Neural progenitor cell (in vitro differentiated cells): ENCODE measurements at regions not wholly inside any gene's neighbourhood (a gene's known extent, or its start where the extent isn't known, plus 50 kb on each side); places are given as distances from the start of the nearest gene placed in this dataset.

Source experiments
- DNase-seq: peaks from one replicate; pipeline ENCODE4 v3.0.0-alpha.2; 2016; ENCODE audit warnings: low spot score
- H2AFZ ChIP-seq: fragments of 200-600 bp; sonication (generic); replicated peaks from 2 replicates; pipeline ENCODE4 v1.6.1; 2016; ENCODE audit warnings: antibody characterized with exemption
- H3F3A ChIP-seq: fragments of 200-600 bp; sonication (generic); 2 replicates; pipeline ENCODE4 v1.6.1; 2016; ENCODE audit warnings: antibody characterized with exemption, low read depth
- H3K27ac ChIP-seq: fragments of 200-600 bp; sonication (generic); 2 replicates; pipeline ENCODE4 v1.5.1; 2016; ENCODE audit warnings: mild to moderate bottlenecking
- H3K27me3 ChIP-seq: fragments of 200-600 bp; sonication (generic); 2 replicates; pipeline ENCODE4 v1.6.1; 2016; ENCODE audit warnings: mild to moderate bottlenecking, moderate library complexity
- H3K36me3 ChIP-seq: fragments of 200-600 bp; sonication (generic); 2 replicates; pipeline ENCODE4 v1.5.1; 2016
- H3K4me1 ChIP-seq: fragments of 200-600 bp; sonication (generic); 2 replicates; pipeline ENCODE4 v1.6.1; 2016; ENCODE audit warnings: mixed run types
- H3K4me2 ChIP-seq: fragments of 200-600 bp; sonication (generic); 2 replicates; pipeline ENCODE4 v1.6.1; 2016
- H3K4me3 ChIP-seq: fragments of 200-600 bp; sonication (generic); 2 replicates; pipeline ENCODE4 v1.5.1; 2016
- H3K79me2 ChIP-seq: fragments of 200-600 bp; sonication (generic); 2 replicates; pipeline ENCODE4 v1.6.1; 2016; ENCODE audit warnings: low read depth
- H3K9ac ChIP-seq: fragments of 200-600 bp; sonication (generic); 2 replicates; pipeline ENCODE4 v1.6.1; 2016
- H3K9me3 ChIP-seq: fragments of 200-600 bp; sonication (generic); 2 replicates; pipeline ENCODE4 v1.5.1; 2016; ENCODE audit warnings: low read depth
- H4K20me1 ChIP-seq: fragments of 200-600 bp; sonication (generic); 2 replicates; pipeline ENCODE4 v1.6.1; 2016; ENCODE audit warnings: low read depth
- H3K27ac Mint-ChIP-seq: 3 replicates; pipeline ENCODE4 v1.8.0; 2021; ENCODE audit warnings: mixed read lengths
- H3K27me3 Mint-ChIP-seq: 2 replicates; pipeline ENCODE4 v1.8.0; 2022; ENCODE audit warnings: low read depth, mild to moderate bottlenecking, inconsistent platforms, moderate library complexity, mixed read lengths; ENCODE audit not compliant: insufficient read depth
- H3K36me3 Mint-ChIP-seq: 3 replicates; pipeline ENCODE4 v1.8.0; 2021; ENCODE audit warnings: mixed read lengths
- H3K4me1 Mint-ChIP-seq: 3 replicates; pipeline ENCODE4 v1.8.0; 2021; ENCODE audit warnings: mixed read lengths
- H3K4me3 Mint-ChIP-seq: 3 replicates; pipeline ENCODE4 v1.8.0; 2021; ENCODE audit warnings: mild to moderate bottlenecking, moderate library complexity, mixed read lengths
- H3K9me3 Mint-ChIP-seq: 3 replicates; pipeline ENCODE4 v1.8.0; 2020; ENCODE audit warnings: mixed read lengths
- EZH2 ChIP-seq: fragments of 200-600 bp; sonication (generic); IDR thresholded peaks from 2 replicates; pipeline ENCODE4 v1.6.1; 2017; ENCODE audit warnings: antibody characterized with exemption, mild to moderate bottlenecking, moderate library complexity
- EZH2phosphoT487 ChIP-seq: fragments of 200-600 bp; sonication (generic); IDR thresholded peaks from 2 replicates; pipeline ENCODE4 v1.6.1; 2017; ENCODE audit warnings: antibody characterized with exemption
- TF ChIP-seq, protein P1 (sequence below): fragments of 200-600 bp; sonication (generic); IDR thresholded peaks from 2 replicates; pipeline ENCODE4 v1.5.1; 2017; ENCODE audit warnings: antibody characterized with exemption, mild to moderate bottlenecking

DNA sequence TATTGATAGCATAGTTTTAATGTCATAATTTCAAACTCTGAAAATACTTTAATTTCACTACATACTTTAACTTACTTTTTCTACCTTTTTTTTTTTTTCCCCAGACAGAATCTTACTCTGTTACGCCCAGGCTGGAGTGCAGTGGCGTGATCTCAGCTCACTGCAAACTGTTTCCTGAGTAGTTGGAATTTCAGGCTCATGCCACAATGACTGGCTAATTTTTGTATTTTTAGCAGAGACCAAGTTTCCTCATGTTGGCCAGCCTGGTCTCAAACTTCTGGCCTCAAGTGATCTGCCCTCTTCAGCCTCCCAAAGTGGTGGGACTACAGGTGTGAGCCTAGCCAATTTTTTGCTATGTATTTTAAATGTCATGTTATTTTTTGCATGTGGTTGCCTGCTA lies 741.6 kb downstream of the TRAM1L1 start:
- Histone ChIP-seq H3K27me3 (no peaks in the 10 kb centered on the region), H2AFZ (peak overlapping the region; percentile 77), H3F3A (no peaks in the 10 kb centered on the region), H3K4me2 (no peak overlapping the region), H3K9ac (no peak overlapping the region), H4K20me1 (no peaks in the 10 kb centered on the region), H3K4me3 (no peak overlapping the region), H3K27ac (no peak overlapping the region), H3K79me2 (no peaks in the 10 kb centered on the region), H3K9me3 (no peaks in the 10 kb centered on the region), H3K4me1 (no peaks in the 10 kb centered on the region), H3K36me3 (no peaks in the 10 kb centered on the region)
- no peaks in the 10 kb centered on the region for H3K36me3 Mint-ChIP-seq
- no peaks in the 10 kb centered on the region for H3K27me3 Mint-ChIP-seq
- no peak for DNase-seq
- H3K4me3 Mint-ChIP-seq: no peak overlapping the region
- TF ChIP-seq, protein P1, sequence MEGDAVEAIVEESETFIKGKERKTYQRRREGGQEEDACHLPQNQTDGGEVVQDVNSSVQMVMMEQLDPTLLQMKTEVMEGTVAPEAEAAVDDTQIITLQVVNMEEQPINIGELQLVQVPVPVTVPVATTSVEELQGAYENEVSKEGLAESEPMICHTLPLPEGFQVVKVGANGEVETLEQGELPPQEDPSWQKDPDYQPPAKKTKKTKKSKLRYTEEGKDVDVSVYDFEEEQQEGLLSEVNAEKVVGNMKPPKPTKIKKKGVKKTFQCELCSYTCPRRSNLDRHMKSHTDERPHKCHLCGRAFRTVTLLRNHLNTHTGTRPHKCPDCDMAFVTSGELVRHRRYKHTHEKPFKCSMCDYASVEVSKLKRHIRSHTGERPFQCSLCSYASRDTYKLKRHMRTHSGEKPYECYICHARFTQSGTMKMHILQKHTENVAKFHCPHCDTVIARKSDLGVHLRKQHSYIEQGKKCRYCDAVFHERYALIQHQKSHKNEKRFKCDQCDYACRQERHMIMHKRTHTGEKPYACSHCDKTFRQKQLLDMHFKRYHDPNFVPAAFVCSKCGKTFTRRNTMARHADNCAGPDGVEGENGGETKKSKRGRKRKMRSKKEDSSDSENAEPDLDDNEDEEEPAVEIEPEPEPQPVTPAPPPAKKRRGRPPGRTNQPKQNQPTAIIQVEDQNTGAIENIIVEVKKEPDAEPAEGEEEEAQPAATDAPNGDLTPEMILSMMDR: no peak
- TF ChIP-seq EZH2phosphoT487 (no peak), EZH2 (no peak)
- H3K9me3 Mint-ChIP-seq: no peaks in the 10 kb centered on the region
- H3K4me1 Mint-ChIP-seq: no peaks in the 10 kb centered on the region
- no peak overlapping the region for H3K27ac Mint-ChIP-seq

DNA sequence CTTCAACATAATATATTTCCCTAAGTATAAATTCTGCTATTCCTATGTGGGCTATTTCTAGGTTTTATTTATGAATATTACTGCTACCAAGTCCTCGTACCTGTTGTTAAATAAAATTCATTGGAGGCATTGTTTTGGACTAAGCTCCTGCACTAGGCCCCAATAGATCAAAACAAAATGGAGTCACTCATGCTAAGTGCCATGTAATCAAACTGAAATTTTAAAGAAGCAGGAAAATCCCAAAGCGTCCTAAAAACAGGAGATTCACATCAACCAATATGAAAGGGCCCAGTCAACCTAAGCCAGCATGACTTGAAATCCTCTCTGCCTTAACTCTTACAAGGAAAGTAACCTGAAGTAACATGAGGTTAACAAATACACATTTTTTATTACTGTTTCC lies 743.2 kb downstream of the TRAM1L1 start:
- Mint-ChIP-seq H3K9me3 (no peaks in the 10 kb centered on the region), H3K4me3 (no peak overlapping the region), H3K4me1 (no peaks in the 10 kb centered on the region), H3K27ac (no peak overlapping the region), H3K36me3 (no peaks in the 10 kb centered on the region), H3K27me3 (no peaks in the 10 kb centered on the region)
- Histone ChIP-seq H3K9ac (no peak overlapping the region), H4K20me1 (no peaks in the 10 kb centered on the region), H3K27me3 (no peaks in the 10 kb centered on the region), H3K4me1 (no peaks in the 10 kb centered on the region), H3K4me2 (no peak overlapping the region), H3K4me3 (no peak overlapping the region), H3K9me3 (no peaks in the 10 kb centered on the region), H3K27ac (no peak overlapping the region), H3K79me2 (no peaks in the 10 kb centered on the region), H3K36me3 (no peaks in the 10 kb centered on the region), H2AFZ (no peak overlapping the region), H3F3A (no peaks in the 10 kb centered on the region)
- TF ChIP-seq, protein P1: no peak
- no peak for TF ChIP-seq EZH2
- TF ChIP-seq EZH2phosphoT487: no peak
- DNase-seq: no peak

DNA sequence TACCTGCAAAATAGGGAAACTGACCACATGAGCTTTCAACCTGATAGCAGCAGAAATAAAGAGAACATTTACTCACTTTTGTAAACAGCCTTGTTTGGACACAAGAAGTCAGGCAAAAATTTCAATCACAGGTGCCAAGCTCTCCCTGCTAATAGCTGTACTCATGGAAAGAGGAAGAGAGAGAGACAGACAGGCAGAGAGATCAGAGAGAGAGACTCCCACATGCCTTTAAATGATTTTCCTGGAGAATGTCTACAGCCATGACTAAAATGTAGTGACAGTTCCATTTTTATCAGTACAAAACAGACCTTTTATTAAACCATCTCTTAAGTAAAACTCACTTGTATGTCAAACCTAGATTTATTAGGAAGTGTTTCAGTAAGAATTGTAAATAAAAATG lies 752.9 kb downstream of the TRAM1L1 start:
- no peak overlapping the region for H3K27ac Mint-ChIP-seq
- H3K27me3 Mint-ChIP-seq: no peaks in the 10 kb centered on the region
- no peak overlapping the region for H3K4me3 ChIP-seq
- no peaks in the 10 kb centered on the region for H3K36me3 ChIP-seq
- H3K9me3 ChIP-seq: no peaks in the 10 kb centered on the region
- H4K20me1 ChIP-seq: no peaks in the 10 kb centered on the region
- H3K4me1 ChIP-seq: no peaks in the 10 kb centered on the region
- H3K79me2 ChIP-seq: no peaks in the 10 kb centered on the region
- no peak for DNase-seq
- H3F3A ChIP-seq: no peaks in the 10 kb centered on the region
- no peaks in the 10 kb centered on the region for H3K9me3 Mint-ChIP-seq
- no peak overlapping the region for H3K27ac ChIP-seq
- TF ChIP-seq EZH2: no peak
- TF ChIP-seq, protein P1: no peak
- no peak for TF ChIP-seq EZH2phosphoT487
- H3K27me3 ChIP-seq: no peaks in the 10 kb centered on the region
- H2AFZ ChIP-seq: peak overlapping the region; percentile 76
- H3K36me3 Mint-ChIP-seq: no peaks in the 10 kb centered on the region
- no peak overlapping the region for H3K4me3 Mint-ChIP-seq
- no peak overlapping the region for H3K4me2 ChIP-seq
- H3K9ac ChIP-seq: no peak overlapping the region
- H3K4me1 Mint-ChIP-seq: no peaks in the 10 kb centered on the region
